ELF-1 (cell line): ENCODE measurements at regions not wholly inside any gene's neighbourhood (a gene's known extent, or its start where the extent isn't known, plus 50 kb on each side); places are given as distances from the start of the nearest gene placed in this dataset.

Source experiments
- DNase-seq: peaks from one replicate; pipeline ENCODE4 v3.0.0-alpha.2; 2016; ENCODE audit warnings: low read depth, low spot score

DNA sequence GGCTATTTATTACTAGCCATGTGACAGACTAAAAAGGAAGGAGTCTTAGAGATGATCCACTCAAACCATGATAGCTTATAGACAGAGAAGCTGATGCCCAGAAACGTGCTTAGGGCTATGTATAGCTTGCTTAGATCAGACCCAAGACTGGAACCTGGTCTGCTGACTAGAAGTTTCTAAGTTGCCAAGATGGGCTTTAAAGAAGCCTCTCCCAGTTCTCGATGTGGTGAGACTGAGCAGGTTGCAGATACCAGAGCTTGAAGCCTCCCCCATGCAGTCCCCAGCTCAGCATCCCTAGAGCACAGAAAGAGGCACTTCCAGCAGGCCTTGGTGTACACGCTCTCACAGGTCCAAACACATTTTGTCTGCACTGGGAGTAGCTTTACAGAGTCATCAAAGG is 51.1 kb upstream of the ATP10B start:
- no peak for DNase-seq
